Neural progenitor cell (in vitro differentiated cells): ENCODE measurements at regions not wholly inside any gene's neighbourhood (a gene's known extent, or its start where the extent isn't known, plus 50 kb on each side); places are given as distances from the start of the nearest gene placed in this dataset.

Experiments used
- DNase-seq: peaks from one replicate; pipeline ENCODE4 v3.0.0-alpha.2; 2016; ENCODE audit warnings: low spot score
- H2AFZ ChIP-seq: fragments of 200-600 bp; sonication (generic); replicated peaks from 2 replicates; pipeline ENCODE4 v1.6.1; 2016; ENCODE audit warnings: antibody characterized with exemption
- H3F3A ChIP-seq: fragments of 200-600 bp; sonication (generic); 2 replicates; pipeline ENCODE4 v1.6.1; 2016; ENCODE audit warnings: antibody characterized with exemption, low read depth
- H3K27ac ChIP-seq: fragments of 200-600 bp; sonication (generic); 2 replicates; pipeline ENCODE4 v1.5.1; 2016; ENCODE audit warnings: mild to moderate bottlenecking
- H3K27me3 ChIP-seq: fragments of 200-600 bp; sonication (generic); 2 replicates; pipeline ENCODE4 v1.6.1; 2016; ENCODE audit warnings: mild to moderate bottlenecking, moderate library complexity
- H3K36me3 ChIP-seq: fragments of 200-600 bp; sonication (generic); 2 replicates; pipeline ENCODE4 v1.5.1; 2016
- H3K4me1 ChIP-seq: fragments of 200-600 bp; sonication (generic); 2 replicates; pipeline ENCODE4 v1.6.1; 2016; ENCODE audit warnings: mixed run types
- H3K4me2 ChIP-seq: fragments of 200-600 bp; sonication (generic); 2 replicates; pipeline ENCODE4 v1.6.1; 2016
- H3K4me3 ChIP-seq: fragments of 200-600 bp; sonication (generic); 2 replicates; pipeline ENCODE4 v1.5.1; 2016
- H3K79me2 ChIP-seq: fragments of 200-600 bp; sonication (generic); 2 replicates; pipeline ENCODE4 v1.6.1; 2016; ENCODE audit warnings: low read depth
- H3K9ac ChIP-seq: fragments of 200-600 bp; sonication (generic); 2 replicates; pipeline ENCODE4 v1.6.1; 2016
- H3K9me3 ChIP-seq: fragments of 200-600 bp; sonication (generic); 2 replicates; pipeline ENCODE4 v1.5.1; 2016; ENCODE audit warnings: low read depth
- H4K20me1 ChIP-seq: fragments of 200-600 bp; sonication (generic); 2 replicates; pipeline ENCODE4 v1.6.1; 2016; ENCODE audit warnings: low read depth
- H3K27ac Mint-ChIP-seq: 3 replicates; pipeline ENCODE4 v1.8.0; 2021; ENCODE audit warnings: mixed read lengths
- H3K27me3 Mint-ChIP-seq: 2 replicates; pipeline ENCODE4 v1.8.0; 2022; ENCODE audit warnings: low read depth, mild to moderate bottlenecking, inconsistent platforms, moderate library complexity, mixed read lengths; ENCODE audit not compliant: insufficient read depth
- H3K36me3 Mint-ChIP-seq: 3 replicates; pipeline ENCODE4 v1.8.0; 2021; ENCODE audit warnings: mixed read lengths
- H3K4me1 Mint-ChIP-seq: 3 replicates; pipeline ENCODE4 v1.8.0; 2021; ENCODE audit warnings: mixed read lengths
- H3K4me3 Mint-ChIP-seq: 3 replicates; pipeline ENCODE4 v1.8.0; 2021; ENCODE audit warnings: mild to moderate bottlenecking, moderate library complexity, mixed read lengths
- H3K9me3 Mint-ChIP-seq: 3 replicates; pipeline ENCODE4 v1.8.0; 2020; ENCODE audit warnings: mixed read lengths
- EZH2 ChIP-seq: fragments of 200-600 bp; sonication (generic); IDR thresholded peaks from 2 replicates; pipeline ENCODE4 v1.6.1; 2017; ENCODE audit warnings: antibody characterized with exemption, mild to moderate bottlenecking, moderate library complexity
- EZH2phosphoT487 ChIP-seq: fragments of 200-600 bp; sonication (generic); IDR thresholded peaks from 2 replicates; pipeline ENCODE4 v1.6.1; 2017; ENCODE audit warnings: antibody characterized with exemption
- TF ChIP-seq, protein P1 (sequence below): fragments of 200-600 bp; sonication (generic); IDR thresholded peaks from 2 replicates; pipeline ENCODE4 v1.5.1; 2017; ENCODE audit warnings: antibody characterized with exemption, mild to moderate bottlenecking

- H3K4me1 Mint-ChIP-seq: no peaks in the 10 kb centered on the region
Measured at GRCh38 chr10:109261231-109261630, 662.1 kb downstream of the XPNPEP1 start.

DNA sequence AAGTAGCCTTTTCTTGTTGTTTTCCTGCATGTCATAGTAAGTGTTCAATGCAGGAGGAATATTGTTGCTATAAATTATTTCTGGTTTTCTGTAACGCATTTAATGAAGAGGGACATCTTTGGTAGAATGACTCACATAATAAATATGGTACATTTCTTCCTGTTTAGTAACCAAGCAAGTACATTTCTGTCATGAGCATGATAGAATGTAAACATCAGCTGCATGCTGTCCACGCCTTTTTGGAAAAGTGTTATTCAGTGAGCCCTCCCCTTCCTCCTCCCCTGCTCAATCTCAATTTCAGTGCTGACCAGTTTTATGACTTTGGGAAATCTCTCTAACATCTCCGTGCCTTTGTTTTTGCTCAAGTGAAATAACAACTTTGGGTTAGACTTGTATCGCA is 664.0 kb downstream of the XPNPEP1 start:
- no peaks in the 10 kb centered on the region for H3K4me1 ChIP-seq
- no peak overlapping the region for H3K9ac ChIP-seq
- no peaks in the 10 kb centered on the region for H3K27me3 Mint-ChIP-seq
- no peak overlapping the region for H3K27ac Mint-ChIP-seq
- H3K36me3 Mint-ChIP-seq: no peaks in the 10 kb centered on the region
- H2AFZ ChIP-seq: no peak overlapping the region
- H3K9me3 Mint-ChIP-seq: peaks cover 14% of the 10 kb centered on the region
- no peaks in the 10 kb centered on the region for H3K36me3 ChIP-seq
- no peaks in the 10 kb centered on the region for H3K27me3 ChIP-seq
- H3K9me3 ChIP-seq: no peaks in the 10 kb centered on the region
- no peak for DNase-seq
- no peak overlapping the region for H3K4me3 Mint-ChIP-seq
- no peaks in the 10 kb centered on the region for H3F3A ChIP-seq
- no peak for TF ChIP-seq EZH2
- TF ChIP-seq EZH2phosphoT487: no peak
- TF ChIP-seq, protein P1, sequence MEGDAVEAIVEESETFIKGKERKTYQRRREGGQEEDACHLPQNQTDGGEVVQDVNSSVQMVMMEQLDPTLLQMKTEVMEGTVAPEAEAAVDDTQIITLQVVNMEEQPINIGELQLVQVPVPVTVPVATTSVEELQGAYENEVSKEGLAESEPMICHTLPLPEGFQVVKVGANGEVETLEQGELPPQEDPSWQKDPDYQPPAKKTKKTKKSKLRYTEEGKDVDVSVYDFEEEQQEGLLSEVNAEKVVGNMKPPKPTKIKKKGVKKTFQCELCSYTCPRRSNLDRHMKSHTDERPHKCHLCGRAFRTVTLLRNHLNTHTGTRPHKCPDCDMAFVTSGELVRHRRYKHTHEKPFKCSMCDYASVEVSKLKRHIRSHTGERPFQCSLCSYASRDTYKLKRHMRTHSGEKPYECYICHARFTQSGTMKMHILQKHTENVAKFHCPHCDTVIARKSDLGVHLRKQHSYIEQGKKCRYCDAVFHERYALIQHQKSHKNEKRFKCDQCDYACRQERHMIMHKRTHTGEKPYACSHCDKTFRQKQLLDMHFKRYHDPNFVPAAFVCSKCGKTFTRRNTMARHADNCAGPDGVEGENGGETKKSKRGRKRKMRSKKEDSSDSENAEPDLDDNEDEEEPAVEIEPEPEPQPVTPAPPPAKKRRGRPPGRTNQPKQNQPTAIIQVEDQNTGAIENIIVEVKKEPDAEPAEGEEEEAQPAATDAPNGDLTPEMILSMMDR: no peak
- no peak overlapping the region for H3K4me2 ChIP-seq
- no peaks in the 10 kb centered on the region for H4K20me1 ChIP-seq
- no peaks in the 10 kb centered on the region for H3K79me2 ChIP-seq
- H3K27ac ChIP-seq: no peak overlapping the region
- no peak overlapping the region for H3K4me3 ChIP-seq
- H3K4me1 Mint-ChIP-seq: no peaks in the 10 kb centered on the region

More at GRCh38 chr10:109261231-109261630, 662.1 kb downstream of the XPNPEP1 start:
- no peak for DNase-seq
- Mint-ChIP-seq H3K27ac (no peak overlapping the region), H3K9me3 (peaks cover 14% of the 10 kb centered on the region), H3K27me3 (no peaks in the 10 kb centered on the region), H3K4me3 (no peak overlapping the region), H3K36me3 (no peaks in the 10 kb centered on the region)
- H3F3A ChIP-seq: no peaks in the 10 kb centered on the region
- H3K9ac ChIP-seq: no peak overlapping the region
- H3K27ac ChIP-seq: no peak overlapping the region
- no peaks in the 10 kb centered on the region for H3K4me1 ChIP-seq
- H3K9me3 ChIP-seq: no peaks in the 10 kb centered on the region
- H3K27me3 ChIP-seq: no peaks in the 10 kb centered on the region
- H3K79me2 ChIP-seq: no peaks in the 10 kb centered on the region
- no peak overlapping the region for H2AFZ ChIP-seq
- no peaks in the 10 kb centered on the region for H3K36me3 ChIP-seq
- no peak overlapping the region for H3K4me2 ChIP-seq
- H4K20me1 ChIP-seq: no peaks in the 10 kb centered on the region
- H3K4me3 ChIP-seq: no peak overlapping the region
- TF ChIP-seq, protein P1: no peak
- TF ChIP-seq EZH2: no peak
- no peak for TF ChIP-seq EZH2phosphoT487

- no peak for DNase-seq
- no peak overlapping the region for H3K4me3 Mint-ChIP-seq
- H2AFZ ChIP-seq: no peak overlapping the region
- H3K79me2 ChIP-seq: no peaks in the 10 kb centered on the region
- no peak overlapping the region for H3K27ac ChIP-seq
- no peaks in the 10 kb centered on the region for H4K20me1 ChIP-seq
- no peak overlapping the region for H3K4me3 ChIP-seq
- no peaks in the 10 kb centered on the region for H3K36me3 ChIP-seq
- no peaks in the 10 kb centered on the region for H3K27me3 ChIP-seq
- no peak overlapping the region for H3K9ac ChIP-seq
- no peaks in the 10 kb centered on the region for H3K9me3 ChIP-seq
- no peaks in the 10 kb centered on the region for H3K4me1 ChIP-seq
- TF ChIP-seq, protein P1: no peak
- TF ChIP-seq EZH2 (no peak), EZH2phosphoT487 (no peak)
- no peaks in the 10 kb centered on the region for H3K4me1 Mint-ChIP-seq
- H3K27ac Mint-ChIP-seq: no peak overlapping the region
- no peak overlapping the region for H3K4me2 ChIP-seq
- H3K9me3 Mint-ChIP-seq: no peaks in the 10 kb centered on the region
- no peaks in the 10 kb centered on the region for H3F3A ChIP-seq
- no peaks in the 10 kb centered on the region for H3K36me3 Mint-ChIP-seq
- H3K27me3 Mint-ChIP-seq: peaks cover 3% of the 10 kb centered on the region
Measured at GRCh38 chr10:109253306-109253705, 670.0 kb downstream of the XPNPEP1 start.

- H3K9me3 Mint-ChIP-seq: no peaks in the 10 kb centered on the region
- H3K36me3 Mint-ChIP-seq: no peaks in the 10 kb centered on the region
- H4K20me1 ChIP-seq: no peaks in the 10 kb centered on the region
- H3K79me2 ChIP-seq: no peaks in the 10 kb centered on the region
- H3K4me3 Mint-ChIP-seq: no peak overlapping the region
- H3K4me2 ChIP-seq: no peak overlapping the region
- no peak overlapping the region for H3K27ac ChIP-seq
- H3K4me1 Mint-ChIP-seq: no peaks in the 10 kb centered on the region
- no peaks in the 10 kb centered on the region for H3K4me1 ChIP-seq
- no peak overlapping the region for H3K9ac ChIP-seq
- no peaks in the 10 kb centered on the region for H3K27me3 ChIP-seq
- no peak overlapping the region for H3K27ac Mint-ChIP-seq
- H2AFZ ChIP-seq: no peak overlapping the region
- TF ChIP-seq, protein P1: no peak
- TF ChIP-seq EZH2phosphoT487: no peak
- TF ChIP-seq EZH2: no peak
- H3K27me3 Mint-ChIP-seq: peaks cover 3% of the 10 kb centered on the region
- DNase-seq: no peak
- no peaks in the 10 kb centered on the region for H3K36me3 ChIP-seq
- no peaks in the 10 kb centered on the region for H3F3A ChIP-seq
- H3K4me3 ChIP-seq: no peak overlapping the region
- no peaks in the 10 kb centered on the region for H3K9me3 ChIP-seq
Measured at GRCh38 chr10:109250152-109250551, 673.2 kb downstream of the XPNPEP1 start.
